SK-N-SH (cell line): ENCODE measurements at regions not wholly inside any gene's neighbourhood (a gene's known extent, or its start where the extent isn't known, plus 50 kb on each side); places are given as distances from the start of the nearest gene placed in this dataset.

Experiments used
- CTCF ChIP-seq: fragments of 200-600 bp; sonication (generic); IDR thresholded peaks from 2 replicates; pipeline ENCODE4 v1.6.1; 2017; ENCODE audit warnings: antibody characterized with exemption, mild to moderate bottlenecking, moderate library complexity
- MXI1 ChIP-seq: IDR thresholded peaks from 2 replicates; pipeline ENCODE4 v1.6.1; 2012; ENCODE audit warnings: mild to moderate bottlenecking, low read depth, low read length, improper control_type of control experiment
- POLR2AphosphoS5 ChIP-seq: IDR thresholded peaks from 2 replicates; pipeline ENCODE4 v1.6.1; 2012; ENCODE audit warnings: low read depth, low read length
- RXRA ChIP-seq: IDR thresholded peaks from 2 replicates; pipeline ENCODE4 v1.4.0; 2012; ENCODE audit warnings: low read depth, mild to moderate bottlenecking, borderline replicate concordance
- TF ChIP-seq, protein P1 (sequence below): IDR thresholded peaks from 2 replicates; pipeline ENCODE4; 2012

- TF ChIP-seq CTCF, result no peak
- TF ChIP-seq RXRA, result no peak
- TF ChIP-seq, protein P1, sequence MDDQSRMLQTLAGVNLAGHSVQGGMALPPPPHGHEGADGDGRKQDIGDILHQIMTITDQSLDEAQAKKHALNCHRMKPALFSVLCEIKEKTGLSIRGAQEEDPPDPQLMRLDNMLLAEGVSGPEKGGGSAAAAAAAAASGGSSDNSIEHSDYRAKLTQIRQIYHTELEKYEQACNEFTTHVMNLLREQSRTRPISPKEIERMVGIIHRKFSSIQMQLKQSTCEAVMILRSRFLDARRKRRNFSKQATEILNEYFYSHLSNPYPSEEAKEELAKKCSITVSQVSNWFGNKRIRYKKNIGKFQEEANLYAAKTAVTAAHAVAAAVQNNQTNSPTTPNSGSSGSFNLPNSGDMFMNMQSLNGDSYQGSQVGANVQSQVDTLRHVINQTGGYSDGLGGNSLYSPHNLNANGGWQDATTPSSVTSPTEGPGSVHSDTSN, result no peak
- TF ChIP-seq MXI1, result no peak
- TF ChIP-seq POLR2AphosphoS5, result no peak
Observed at GRCh38 chr5:26415987-26416779, 622.2 kb downstream of the CDH9 start.
